Parathyroid adenoma (tissue), 2 donors: ENCODE measurements at regions not wholly inside any gene's neighbourhood (a gene's known extent, or its start where the extent isn't known, plus 50 kb on each side); places are given as distances from the start of the nearest gene placed in this dataset.

Experiments used
- H2AFZ ChIP-seq: fragments of 300-600 bp; sonication (generic); one replicate; pipeline ENCODE4 v1.7.0; 2017; ENCODE audit warnings: antibody characterized with exemption, mild to moderate bottlenecking
- H3K27ac ChIP-seq: fragments of 300-600 bp; sonication (generic); one replicate; pipeline ENCODE4 v1.7.0; 2017
- H3K27me3 ChIP-seq: fragments of 300-600 bp; sonication (generic); one replicate; pipeline ENCODE4 v1.7.0; 2017; ENCODE audit warnings: low read length; ENCODE audit not compliant: control insufficient read depth, insufficient read depth
- H3K36me3 ChIP-seq: fragments of 300-600 bp; sonication (generic); one replicate; pipeline ENCODE4 v1.7.0; 2017; ENCODE audit warnings: low read length; ENCODE audit not compliant: control insufficient read depth, insufficient read depth
- H3K4me1 ChIP-seq: fragments of 300-600 bp; sonication (generic); one replicate; pipeline ENCODE4 v1.7.0; 2017; ENCODE audit warnings: control low read depth
- H3K4me2 ChIP-seq: fragments of 300-600 bp; sonication (generic); one replicate; pipeline ENCODE4 v1.7.0; 2017; ENCODE audit warnings: low read length
- H3K4me3 ChIP-seq: fragments of 300-600 bp; sonication (generic); one replicate; pipeline ENCODE4 v1.7.0; 2017; ENCODE audit warnings: low read depth, low read length
- H3K79me2 ChIP-seq: fragments of 300-600 bp; sonication (generic); one replicate; pipeline ENCODE4 v1.7.0; 2017; ENCODE audit warnings: control low read depth
- H3K9ac ChIP-seq: fragments of 300-600 bp; sonication (generic); one replicate; pipeline ENCODE4 v1.7.0; 2017; ENCODE audit warnings: mild to moderate bottlenecking
- H3K9me3 ChIP-seq: fragments of 300-600 bp; sonication (generic); one replicate; pipeline ENCODE4 v1.7.0; 2017; ENCODE audit warnings: low read length; ENCODE audit not compliant: control insufficient read depth
- CTCF ChIP-seq: fragments of 300-600 bp; sonication (generic); IDR thresholded peaks from one replicate; pipeline ENCODE4 v1.7.0; 2017; ENCODE audit warnings: antibody characterized with exemption, mild to moderate bottlenecking
- donor health status: primary hyperparathyroidism.

- no peaks in the 10 kb centered on the region for H3K36me3 ChIP-seq
- TF ChIP-seq CTCF: no peak
- H3K9me3 ChIP-seq: no peaks in the 10 kb centered on the region
- no peak overlapping the region for H3K9ac ChIP-seq
- H3K4me3 ChIP-seq: no peak overlapping the region
- no peak overlapping the region for H2AFZ ChIP-seq
- no peaks in the 10 kb centered on the region for H3K27me3 ChIP-seq
- H3K79me2 ChIP-seq: no peaks in the 10 kb centered on the region
- H3K27ac ChIP-seq: no peak overlapping the region
- H3K4me2 ChIP-seq: no peak overlapping the region
- H3K4me1 ChIP-seq: no peaks in the 10 kb centered on the region
Observed at GRCh38 chr11:93929407-93929806, 79.0 kb upstream of the VSTM5 start.

DNA sequence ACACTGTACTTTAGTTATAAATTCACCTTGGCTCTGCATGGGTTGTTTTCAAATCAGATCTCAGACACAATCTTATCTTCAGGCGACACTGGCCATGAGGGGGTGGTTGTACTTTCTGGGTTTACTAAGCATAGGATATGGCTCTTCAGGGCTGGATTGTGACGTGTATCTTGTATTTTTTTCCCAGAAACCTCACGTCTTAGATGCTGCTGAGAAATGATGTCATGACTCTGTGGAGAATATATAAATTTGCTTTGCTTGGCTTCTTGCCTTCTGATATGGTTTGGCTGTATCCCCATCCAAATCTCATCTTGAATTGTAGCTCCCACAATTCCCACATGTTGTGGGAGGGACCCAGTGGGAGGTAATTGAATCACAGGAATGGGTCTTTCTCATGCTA, 82.8 kb upstream of the VSTM5 start:
- Histone ChIP-seq H3K27me3 (no peaks in the 10 kb centered on the region), H2AFZ (no peak overlapping the region), H3K4me3 (no peak overlapping the region), H3K36me3 (no peaks in the 10 kb centered on the region), H3K9me3 (no peaks in the 10 kb centered on the region), H3K4me1 (no peaks in the 10 kb centered on the region), H3K9ac (no peak overlapping the region), H3K27ac (no peak overlapping the region), H3K4me2 (no peak overlapping the region), H3K79me2 (no peaks in the 10 kb centered on the region)
- TF ChIP-seq CTCF: no peak

DNA sequence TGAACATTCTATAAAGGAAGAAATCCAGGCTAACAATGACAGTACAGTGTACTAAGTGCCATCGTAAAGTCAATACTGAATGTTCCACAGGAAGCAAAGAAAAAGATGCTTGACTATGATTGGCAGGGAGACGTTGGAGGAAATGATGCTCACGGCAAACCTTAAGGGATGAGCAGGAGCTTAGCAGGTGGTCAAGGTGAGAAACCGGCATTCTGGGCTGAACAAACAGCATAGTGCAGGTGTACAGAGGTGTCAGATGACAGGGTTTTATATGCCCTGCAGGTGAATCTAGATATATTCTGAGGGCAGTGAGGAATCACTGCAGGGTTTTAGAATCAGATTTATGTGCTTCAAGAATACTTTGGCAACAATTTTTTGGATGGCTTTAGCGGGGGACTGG, 85.3 kb upstream of the HEPHL1 start:
- H3K4me3 ChIP-seq: no peak overlapping the region
- no peak for TF ChIP-seq CTCF
- H3K27me3 ChIP-seq: no peaks in the 10 kb centered on the region
- H3K27ac ChIP-seq: no peak overlapping the region
- H3K36me3 ChIP-seq: no peaks in the 10 kb centered on the region
- H3K79me2 ChIP-seq: no peaks in the 10 kb centered on the region
- H3K9me3 ChIP-seq: no peaks in the 10 kb centered on the region
- no peak overlapping the region for H3K9ac ChIP-seq
- H3K4me1 ChIP-seq: no peaks in the 10 kb centered on the region
- no peak overlapping the region for H2AFZ ChIP-seq
- H3K4me2 ChIP-seq: no peak overlapping the region

DNA sequence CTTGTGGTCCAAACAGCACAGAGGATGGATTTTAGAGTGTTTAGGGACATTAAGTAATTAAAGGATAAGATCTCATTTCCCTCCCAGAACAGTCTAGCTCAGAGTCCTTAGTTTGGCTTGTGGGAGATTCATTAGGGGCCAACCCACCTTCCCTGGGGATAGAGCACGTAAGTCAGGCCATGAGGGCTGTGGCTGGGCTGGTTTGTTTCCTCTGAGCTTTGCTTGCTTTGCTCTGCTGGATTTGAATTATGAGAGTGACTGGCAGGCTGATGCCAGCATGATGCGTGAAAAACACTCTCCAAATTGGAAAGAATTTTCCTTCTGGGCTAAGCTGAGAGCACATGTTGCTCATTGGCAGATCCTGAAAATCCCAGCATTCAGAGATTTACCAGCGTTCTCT, 84.7 kb upstream of the HEPHL1 start:
- Histone ChIP-seq H3K4me1 (no peaks in the 10 kb centered on the region), H3K27me3 (no peaks in the 10 kb centered on the region), H3K9ac (no peak overlapping the region), H3K27ac (no peak overlapping the region), H3K4me2 (no peak overlapping the region), H3K4me3 (no peak overlapping the region), H2AFZ (no peak overlapping the region), H3K79me2 (no peaks in the 10 kb centered on the region), H3K36me3 (no peaks in the 10 kb centered on the region), H3K9me3 (no peaks in the 10 kb centered on the region)
- no peak for TF ChIP-seq CTCF

DNA sequence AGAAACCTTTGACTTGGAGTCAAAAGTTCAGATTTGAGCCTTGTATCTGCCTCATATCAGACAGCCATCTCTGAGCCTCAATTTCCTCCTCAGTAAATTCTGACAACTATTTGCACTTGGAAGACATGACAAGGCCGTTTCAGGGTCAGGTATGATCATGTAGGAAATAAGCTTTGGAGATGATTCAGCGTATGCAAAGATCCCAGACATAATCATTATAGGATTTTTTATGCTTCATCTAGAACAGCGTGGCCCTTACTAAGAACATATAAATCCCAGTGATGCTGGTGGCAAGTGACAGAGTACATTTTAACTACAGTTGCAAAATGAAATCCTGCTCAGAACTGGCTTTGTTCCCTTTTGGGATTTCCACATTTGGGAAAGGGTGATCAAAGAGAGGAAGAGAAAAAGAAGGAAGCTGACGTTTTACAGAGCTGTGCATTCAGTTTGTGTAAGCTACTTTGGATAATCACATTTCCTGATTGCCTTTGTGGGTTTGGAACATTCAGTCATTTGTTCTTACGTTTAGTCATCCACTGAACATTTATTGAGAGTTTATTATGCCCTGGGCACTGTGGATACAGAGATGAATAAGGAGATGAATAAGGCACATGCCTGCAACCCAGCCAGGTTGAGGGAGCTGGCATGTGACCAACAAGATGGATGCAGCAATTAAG, 81.9 kb upstream of the HEPHL1 start:
- no peaks in the 10 kb centered on the region for H3K4me1 ChIP-seq
- H3K9ac ChIP-seq: no peak overlapping the region
- H3K27ac ChIP-seq: no peak overlapping the region
- no peak for TF ChIP-seq CTCF
- H3K9me3 ChIP-seq: no peaks in the 10 kb centered on the region
- no peaks in the 10 kb centered on the region for H3K36me3 ChIP-seq
- H3K79me2 ChIP-seq: no peaks in the 10 kb centered on the region
- no peak overlapping the region for H3K4me3 ChIP-seq
- no peak overlapping the region for H3K4me2 ChIP-seq
- no peak overlapping the region for H2AFZ ChIP-seq
- no peaks in the 10 kb centered on the region for H3K27me3 ChIP-seq
